ENCODE measurements at regions not wholly inside any gene's neighbourhood (a gene's known extent, or its start where the extent isn't known, plus 50 kb on each side); places are given as distances from the start of the nearest gene placed in this dataset.
A peak's percentile ranks its signal among the peaks of the same experiment; 100 is the strongest.

DNA sequence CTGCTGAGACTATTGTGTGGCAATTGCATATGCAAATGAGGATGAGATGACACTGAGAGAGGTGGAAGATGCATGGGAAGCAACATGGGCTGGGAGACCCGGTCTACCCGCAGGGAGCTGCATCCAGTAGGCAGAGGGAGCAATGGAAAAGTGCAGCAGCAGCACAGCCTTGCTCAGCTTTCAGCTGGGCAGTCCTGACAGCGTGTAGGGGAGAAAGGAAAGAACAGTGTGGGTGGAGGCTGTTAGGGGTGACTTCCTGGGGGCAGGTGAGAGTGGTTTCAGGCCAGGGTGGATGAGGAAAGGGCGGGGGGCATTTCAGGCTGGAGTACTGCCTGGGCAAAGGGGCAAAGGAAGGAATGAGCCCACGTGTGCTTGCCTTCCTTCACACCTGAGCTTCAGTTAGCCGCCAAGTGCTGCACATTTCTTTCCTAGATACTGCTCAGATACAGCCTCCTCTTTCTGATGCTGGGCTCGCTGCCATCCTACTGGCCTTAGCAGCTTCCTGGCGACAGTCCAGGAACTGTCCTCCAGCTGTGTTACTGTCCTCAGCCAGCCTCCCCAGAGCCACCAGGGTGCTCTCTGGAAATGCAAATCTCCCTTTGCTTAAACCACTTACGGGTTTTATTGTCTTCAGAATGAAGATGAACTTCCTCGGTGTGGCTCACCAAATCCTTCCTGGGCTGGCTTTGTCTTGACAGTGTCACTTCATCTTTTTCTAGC lies 276.3 kb downstream of the TSN start:
- Histone ChIP-seq H2BK20ac (ENCODE audit: low read length) (peak overlapping the region; percentile 40; the same call in 1 of the 2 replicates), H3K56ac (replicated peaks; ENCODE audit: insufficient read length, low read depth, low read length) (no peak overlapping the region), H3K9me3 (ENCODE audit: insufficient read depth in 2 of 2, low read depth in 1 of 2, low read length in 1 of 2) (no peaks in the 10 kb centered on the region), H4K20me1 (replicated peaks in 1 of 2; ENCODE audit: control insufficient read depth in 1 of 2, insufficient read depth in 2 of 2, low read length in 2 of 2) (no peaks in the 10 kb centered on the region), H3K4me1 (replicated peaks in 1 of 4; ENCODE audit: control insufficient read depth in 3 of 4, insufficient read depth in 4 of 4, low read length in 3 of 4) (peaks cover 3 to 10% (median 7%) of the 10 kb centered on the region in 4 experiments; a peak in 5 of 7 replicates), H4K8ac (ENCODE audit: extremely low read depth, insufficient read depth, low read length) (no peak overlapping the region), H3K23me2 (ENCODE audit: low read depth, low read length) (no peaks in the 10 kb centered on the region), H3K14ac (ENCODE audit: insufficient read length) (no peak overlapping the region), H2AFZ (ENCODE audit: low read length) (peak overlapping the region; percentile 54; the same call in 1 of the 2 replicates), H4K91ac (replicated peaks; ENCODE audit: insufficient read length, low read length) (peak overlapping the region; percentile 25), H3K9ac (replicated peaks in 1 of 4; ENCODE audit: extremely low read depth in 1 of 4, low read depth in 3 of 4, low read length in 3 of 4) (no peak overlapping the region), H2BK5ac (ENCODE audit: low read depth, low read length) (no peak overlapping the region), H3K4me2 (ENCODE audit: insufficient read depth in 1 of 2, low read depth in 2 of 2, low read length in 2 of 2) (0 out of 4 replicates have a peak overlapping the region, but pooled peaks of 1 of the 2 experiments have one; percentile 15), H3K23ac (ENCODE audit: insufficient read length) (no peak overlapping the region), H3K79me1 (ENCODE audit: low read depth, low read length) (no peaks in the 10 kb centered on the region), H2BK120ac (replicated peaks; ENCODE audit: low read depth, low read length) (no peak overlapping the region), H3K27ac (ENCODE audit: low read depth, low read length) (no peak overlapping the region), H2AK5ac (ENCODE audit: low read depth, low read length) (no peak overlapping the region), H3K27me3 (replicated peaks in 1 of 4; ENCODE audit: control insufficient read depth in 3 of 4, extremely low read depth in 1 of 4, insufficient read depth in 3 of 4, low read length in 3 of 4) (no peaks in the 10 kb centered on the region), H3K4me3 (ENCODE audit: extremely low read depth in 1 of 4, insufficient read depth in 2 of 4, low read depth in 3 of 4, low read length in 4 of 4) (no peak overlapping the region), H4K5ac (ENCODE audit: insufficient read length, low read depth, low read length) (no peak overlapping the region), H3K18ac (ENCODE audit: extremely low read depth, low read length) (no peak overlapping the region), H2BK15ac (ENCODE audit: low read length) (peak overlapping the region; percentile 90; the same call in 1 of the 2 replicates), H3K36me3 (ENCODE audit: control insufficient read depth in 2 of 4, insufficient read depth in 4 of 4, low read length in 3 of 4) (no peaks in the 10 kb centered on the region), H3K79me2 (ENCODE audit: control insufficient read depth in 1 of 2, insufficient read depth in 2 of 2, low read length in 2 of 2) (no peaks in the 10 kb centered on the region), H2BK12ac (ENCODE audit: low read depth, low read length) (peak overlapping the region; percentile 62; the same call in 1 of the 2 replicates), H3K4ac (replicated peaks; ENCODE audit: insufficient read length, low read depth, low read length) (no peak overlapping the region)
- no peak for DNase-seq (ENCODE audit: low read depth in 1 of 2, low spot score in 2 of 2)
- no peak for FAIRE-seq
- POLR2A ChIA-PET (ENCODE audit: partially characterized antibody) = no interaction called here
- TF ChIP-seq HDAC2 (IDR thresholded peaks at IDR 0.05; ENCODE audit: borderline replicate concordance in 1 of 2, low read depth in 2 of 2, low read length in 2 of 2) (no peak), MAX (IDR thresholded peaks at IDR 0.05) (peak; percentile 65; the same call in 1 of the 2 replicates), CEBPB (IDR thresholded peaks at IDR 0.05; ENCODE audit: low read depth, low read length) (no peak)
- TF ChIP-seq, protein P1, sequence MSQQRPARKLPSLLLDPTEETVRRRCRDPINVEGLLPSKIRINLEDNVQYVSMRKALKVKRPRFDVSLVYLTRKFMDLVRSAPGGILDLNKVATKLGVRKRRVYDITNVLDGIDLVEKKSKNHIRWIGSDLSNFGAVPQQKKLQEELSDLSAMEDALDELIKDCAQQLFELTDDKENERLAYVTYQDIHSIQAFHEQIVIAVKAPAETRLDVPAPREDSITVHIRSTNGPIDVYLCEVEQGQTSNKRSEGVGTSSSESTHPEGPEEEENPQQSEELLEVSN (IDR thresholded peaks at IDR 0.05) = peak; percentile 92
- CTCF ChIA-PET (ENCODE audit: partially characterized antibody) = interaction anchor here (0.8 kb wide), 1 partner anchor 93 kb away, joined by 3 read pairs; no protein-coding TSS in a partner anchor
- 72% methylated on average over 10 of the region's 10 CpGs; no CpG with 5 or more reads in 1 of the 2 experiments for WGBS, 2 experiments (ENCODE audit: extremely low coverage in 1 of 2, insufficient coverage in 1 of 2, insufficient read length in 1 of 2, insufficient replicate concordance in 2 of 2, low coverage in 1 of 2, low lambda C conversion rate in 2 of 2, missing lambda C conversion rate in 1 of 2)
